ENCODE measurements at regions not wholly inside any gene's neighbourhood (a gene's known extent, or its start where the extent isn't known, plus 50 kb on each side); places are given as distances from the start of the nearest gene placed in this dataset.

DNA sequence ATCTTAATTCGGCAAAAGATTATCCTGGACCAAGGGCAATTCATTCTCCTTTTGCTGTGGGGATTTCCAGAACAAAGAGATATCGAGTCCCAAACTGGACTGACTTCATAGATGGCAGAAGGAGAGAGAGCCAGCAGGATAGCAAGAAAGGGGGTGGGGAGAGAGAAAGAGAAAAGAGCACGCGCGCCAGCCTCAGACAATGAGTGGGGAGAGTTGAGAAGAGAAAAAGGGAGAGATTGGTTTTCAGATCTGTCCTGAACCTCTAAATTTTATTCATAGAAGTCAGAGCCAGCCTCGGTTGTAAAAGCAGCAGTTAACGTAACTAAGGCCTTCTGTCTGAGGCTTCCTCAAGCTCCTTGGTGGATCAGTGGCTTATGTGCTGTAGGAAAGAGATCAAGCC lies 55.3 kb upstream of the ALDH1B1 start:
- in situ Hi-C loops (cut with HindIII; ENCODE audit: low pct_unique_long_range_greater_than_20kb, low sequenced_read_pairs), result no loop called here
- Histone ChIP-seq H3K4me3 (ENCODE audit: low read depth in 2 of 2, low read length in 2 of 2) (no peak overlapping the region), H3K27me3 (ENCODE audit: control insufficient read depth, insufficient read depth, low read length) (no peaks in the 10 kb centered on the region), H3K4me1 (ENCODE audit: control insufficient read depth, insufficient read depth, low read length) (no peaks in the 10 kb centered on the region), H3K27ac (ENCODE audit: low read length) (no peak overlapping the region), H3K9me3 (ENCODE audit: control insufficient read depth, insufficient read depth, low read depth, low read length) (no peaks in the 10 kb centered on the region), H3K36me3 (ENCODE audit: control insufficient read depth, insufficient read depth, low read length) (no peaks in the 10 kb centered on the region)
- ChIA-PET CTCF (no interaction called here), POLR2A (no interaction called here)
- ATAC-seq (no peak), DNase-seq (ENCODE audit: low read depth, low spot score) (no peak)
- TF ChIP-seq, protein P1, sequence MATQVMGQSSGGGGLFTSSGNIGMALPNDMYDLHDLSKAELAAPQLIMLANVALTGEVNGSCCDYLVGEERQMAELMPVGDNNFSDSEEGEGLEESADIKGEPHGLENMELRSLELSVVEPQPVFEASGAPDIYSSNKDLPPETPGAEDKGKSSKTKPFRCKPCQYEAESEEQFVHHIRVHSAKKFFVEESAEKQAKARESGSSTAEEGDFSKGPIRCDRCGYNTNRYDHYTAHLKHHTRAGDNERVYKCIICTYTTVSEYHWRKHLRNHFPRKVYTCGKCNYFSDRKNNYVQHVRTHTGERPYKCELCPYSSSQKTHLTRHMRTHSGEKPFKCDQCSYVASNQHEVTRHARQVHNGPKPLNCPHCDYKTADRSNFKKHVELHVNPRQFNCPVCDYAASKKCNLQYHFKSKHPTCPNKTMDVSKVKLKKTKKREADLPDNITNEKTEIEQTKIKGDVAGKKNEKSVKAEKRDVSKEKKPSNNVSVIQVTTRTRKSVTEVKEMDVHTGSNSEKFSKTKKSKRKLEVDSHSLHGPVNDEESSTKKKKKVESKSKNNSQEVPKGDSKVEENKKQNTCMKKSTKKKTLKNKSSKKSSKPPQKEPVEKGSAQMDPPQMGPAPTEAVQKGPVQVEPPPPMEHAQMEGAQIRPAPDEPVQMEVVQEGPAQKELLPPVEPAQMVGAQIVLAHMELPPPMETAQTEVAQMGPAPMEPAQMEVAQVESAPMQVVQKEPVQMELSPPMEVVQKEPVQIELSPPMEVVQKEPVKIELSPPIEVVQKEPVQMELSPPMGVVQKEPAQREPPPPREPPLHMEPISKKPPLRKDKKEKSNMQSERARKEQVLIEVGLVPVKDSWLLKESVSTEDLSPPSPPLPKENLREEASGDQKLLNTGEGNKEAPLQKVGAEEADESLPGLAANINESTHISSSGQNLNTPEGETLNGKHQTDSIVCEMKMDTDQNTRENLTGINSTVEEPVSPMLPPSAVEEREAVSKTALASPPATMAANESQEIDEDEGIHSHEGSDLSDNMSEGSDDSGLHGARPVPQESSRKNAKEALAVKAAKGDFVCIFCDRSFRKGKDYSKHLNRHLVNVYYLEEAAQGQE (IDR thresholded peaks at IDR 0.05; ENCODE audit: insufficient read depth in 1 of 2, low read depth in 2 of 2, low read length in 1 of 2), result no peak
- no peak for TF ChIP-seq TCF7L2 (IDR thresholded peaks at IDR 0.05; ENCODE audit: low read depth, low read length)
- no peak for TF ChIP-seq POLR2AphosphoS5 (IDR thresholded peaks at IDR 0.05; ENCODE audit: low read depth, low read length)
- no peak for TF ChIP-seq SIN3A (IDR thresholded peaks at IDR 0.05; ENCODE audit: borderline replicate concordance, insufficient read depth, low read depth, low read length)
- TF ChIP-seq CTCF (IDR thresholded peaks at IDR 0.05), result no peak
- intact Hi-C loops (cut with micrococcal nuclease; ENCODE audit: unreplicated experiment), result no loop called here
- no TSS peak for BruUV-seq (replicated peaks)

- intact Hi-C loops (cut with micrococcal nuclease; ENCODE audit: unreplicated experiment) (no loop called here), in situ Hi-C loops (cut with HindIII; ENCODE audit: low pct_unique_long_range_greater_than_20kb, low sequenced_read_pairs) (no loop called here)
- ChIA-PET POLR2A (no interaction called here), CTCF (no interaction called here)
- no peaks in the 10 kb centered on the region for H3K9me3 ChIP-seq (ENCODE audit: control insufficient read depth, insufficient read depth, low read depth, low read length)
- BruUV-seq (replicated peaks), result no TSS peak
- no peaks in the 10 kb centered on the region for H3K27me3 ChIP-seq (ENCODE audit: control insufficient read depth, insufficient read depth, low read length)
- no peak for DNase-seq (ENCODE audit: low read depth, low spot score)
- no peak for ATAC-seq
- TF ChIP-seq CTCF (IDR thresholded peaks at IDR 0.05), result no peak
- TF ChIP-seq, protein P1 (IDR thresholded peaks at IDR 0.05; ENCODE audit: insufficient read depth in 1 of 2, low read depth in 2 of 2, low read length in 1 of 2), result no peak
- TF ChIP-seq TCF7L2 (IDR thresholded peaks at IDR 0.05; ENCODE audit: low read depth, low read length), result no peak
- no peak for TF ChIP-seq POLR2AphosphoS5 (IDR thresholded peaks at IDR 0.05; ENCODE audit: low read depth, low read length)
- no peak for TF ChIP-seq SIN3A (IDR thresholded peaks at IDR 0.05; ENCODE audit: borderline replicate concordance, insufficient read depth, low read depth, low read length)
- no peak overlapping the region for H3K27ac ChIP-seq (ENCODE audit: low read length)
- H3K4me3 ChIP-seq (ENCODE audit: low read depth in 2 of 2, low read length in 2 of 2), result no peak overlapping the region
- no peaks in the 10 kb centered on the region for H3K4me1 ChIP-seq (ENCODE audit: control insufficient read depth, insufficient read depth, low read length)
- H3K36me3 ChIP-seq (ENCODE audit: control insufficient read depth, insufficient read depth, low read length), result no peaks in the 10 kb centered on the region
Observed at GRCh38 chr9:38336341-38336740, 56.2 kb upstream of the ALDH1B1 start.
